ENCODE measurements at regions not wholly inside any gene's neighbourhood (a gene's known extent, or its start where the extent isn't known, plus 50 kb on each side); places are given as distances from the start of the nearest gene placed in this dataset.
"Not testable (repeated sequence)": the region's sequence is repeated elsewhere in the genome, so short reads cannot be mapped to it uniquely, and the experiment has no call there.

DNA sequence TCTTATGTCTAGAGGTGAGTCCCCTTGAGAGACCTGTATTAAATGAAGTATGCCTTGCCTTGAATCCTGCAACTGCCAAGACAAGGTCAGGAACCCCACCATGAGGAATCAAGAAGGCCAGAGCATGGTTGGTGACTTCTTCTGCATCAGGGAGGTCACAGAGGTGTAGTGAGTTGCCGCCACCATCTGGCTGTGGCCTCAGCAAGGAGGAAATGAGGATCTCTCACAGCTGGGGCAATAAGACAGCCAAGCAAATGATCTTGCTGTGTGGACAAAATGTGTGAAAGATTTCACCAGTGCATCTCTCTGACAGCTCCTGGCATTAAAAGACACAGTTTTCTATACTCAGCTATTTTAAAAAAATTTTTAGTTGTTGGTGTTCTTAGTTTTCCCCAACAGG, 611.0 kb downstream of the DOK5 start:
- no peak overlapping the region for H3K4me3 ChIP-seq
- no peaks in the 10 kb centered on the region for H3K36me3 ChIP-seq
- no peak for TF ChIP-seq CTCF (IDR thresholded peaks at IDR 0.05)
- no peak for TF ChIP-seq POLR2A (IDR thresholded peaks at IDR 0.05)
- TF ChIP-seq EP300 (IDR thresholded peaks at IDR 0.05), result no peak
- H3K27ac ChIP-seq, result no peak overlapping the region
- H3K9me3 ChIP-seq, result no peaks in the 10 kb centered on the region
- no peaks in the 10 kb centered on the region for H3K4me1 ChIP-seq (ENCODE audit: insufficient read depth)
- WGBS, 3 donors, result 71 to 86% (median 73%) methylated on average over 1 of the region's 1 CpG
- intact Hi-C loops (cut with DNase I), result no loop called here
- no peak for DNase-seq
- H3K27me3 ChIP-seq, result no peaks in the 10 kb centered on the region

DNA sequence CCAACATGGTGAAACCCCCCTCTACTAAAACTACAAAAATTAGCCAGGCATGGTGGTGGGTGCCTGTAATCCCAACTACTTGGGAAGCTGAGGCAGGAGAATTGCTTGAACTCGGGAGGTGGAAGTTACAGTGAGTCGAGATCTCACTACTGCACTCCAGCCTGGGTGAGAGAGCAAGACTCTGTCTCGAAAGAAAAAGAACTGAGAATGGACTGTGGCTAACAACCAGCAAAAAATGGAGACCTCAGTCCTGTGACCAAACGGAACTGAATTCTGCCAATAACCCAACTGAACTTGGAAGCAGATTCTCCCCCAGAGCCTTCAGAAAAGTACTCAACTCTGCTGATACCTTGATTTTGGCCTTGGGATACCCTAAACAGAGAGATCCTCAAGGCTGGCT, 604.5 kb downstream of the DOK5 start:
- TF ChIP-seq CTCF (IDR thresholded peaks at IDR 0.05) (no peak), POLR2A (IDR thresholded peaks at IDR 0.05) (no peak), EP300 (IDR thresholded peaks at IDR 0.05) (no peak)
- no peaks in the 10 kb centered on the region for H3K27me3 ChIP-seq
- H3K4me3 ChIP-seq, result no peak overlapping the region
- DNase-seq, result no peak
- 76 to 89% (median 79%) methylated on average over 4 of the region's 4 CpGs for WGBS, 3 donors
- H3K9me3 ChIP-seq, result no peaks in the 10 kb centered on the region
- intact Hi-C loops (cut with DNase I), result no loop called here
- no peak overlapping the region for H3K27ac ChIP-seq
- H3K4me1 ChIP-seq (ENCODE audit: insufficient read depth), result no peaks in the 10 kb centered on the region
- H3K36me3 ChIP-seq, result no peaks in the 10 kb centered on the region

- DNase-seq; H3K4me3 ChIP-seq; H3K9me3 ChIP-seq; intact Hi-C loops (cut with DNase I); H3K4me1 ChIP-seq (ENCODE audit: insufficient read depth); H3K27ac ChIP-seq; H3K36me3 ChIP-seq; H3K27me3 ChIP-seq: not testable (repeated sequence)
- WGBS, 3 donors, result 94% methylated on average over 19 of the region's 19 CpGs
Observed at GRCh38 chr20:55074266-55074840, 599.0 kb downstream of the DOK5 start.

DNA sequence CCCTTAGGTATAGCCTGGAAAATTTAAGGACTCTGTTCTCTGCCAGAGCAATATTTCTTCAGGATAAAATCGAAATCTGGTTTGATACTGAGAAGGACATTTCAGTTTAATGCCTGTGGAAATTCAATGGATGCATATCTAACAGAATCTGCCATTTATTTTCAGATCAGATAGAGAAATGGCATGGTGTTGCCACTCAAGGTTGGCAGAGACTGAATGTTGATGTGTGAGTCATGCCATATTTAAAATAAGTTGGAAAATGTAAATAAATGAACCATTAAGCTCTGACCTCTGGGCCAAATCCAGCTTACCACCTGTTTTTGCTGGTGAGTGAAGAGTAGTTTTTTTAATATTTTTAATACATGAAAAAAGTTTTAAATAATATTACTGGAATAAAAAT, 594.6 kb downstream of the DOK5 start:
- Histone ChIP-seq H3K27ac (no peak overlapping the region), H3K4me1 (ENCODE audit: insufficient read depth) (no peaks in the 10 kb centered on the region), H3K36me3 (no peaks in the 10 kb centered on the region), H3K27me3 (no peaks in the 10 kb centered on the region), H3K9me3 (peaks cover 0 to 3% of the 10 kb centered on the region in 2 donors), H3K4me3 (no peak overlapping the region)
- TF ChIP-seq EP300 (IDR thresholded peaks at IDR 0.05) (no peak), POLR2A (IDR thresholded peaks at IDR 0.05) (no peak), CTCF (IDR thresholded peaks at IDR 0.05) (no peak)
- intact Hi-C loops (cut with DNase I), result no loop called here
- no peak for DNase-seq
- 24 to 58% (median 27%) methylated on average over 1 of the region's 1 CpG for WGBS, 3 donors

GRCh38 chr20:55067158-55067825, 591.9 kb downstream of the DOK5 start:
- TF ChIP-seq POLR2A (IDR thresholded peaks at IDR 0.05) (no peak), CTCF (IDR thresholded peaks at IDR 0.05) (no peak), EP300 (IDR thresholded peaks at IDR 0.05) (no peak)
- no peak for DNase-seq
- WGBS, 3 donors, result 79 to 88% (median 82%) methylated on average over 7 of the region's 7 CpGs

More at GRCh38 chr20:55067158-55067825, 591.9 kb downstream of the DOK5 start:
- Histone ChIP-seq H3K27ac (no peak overlapping the region), H3K4me1 (ENCODE audit: insufficient read depth) (no peaks in the 10 kb centered on the region), H3K9me3 (peaks cover 0 to 3% of the 10 kb centered on the region in 2 donors), H3K27me3 (no peaks in the 10 kb centered on the region), H3K4me3 (no peak overlapping the region), H3K36me3 (no peaks in the 10 kb centered on the region)
- intact Hi-C loops (cut with DNase I), result no loop called here
